ENCODE measurements at regions not wholly inside any gene's neighbourhood (a gene's known extent, or its start where the extent isn't known, plus 50 kb on each side); places are given as distances from the start of the nearest gene placed in this dataset.

DNA sequence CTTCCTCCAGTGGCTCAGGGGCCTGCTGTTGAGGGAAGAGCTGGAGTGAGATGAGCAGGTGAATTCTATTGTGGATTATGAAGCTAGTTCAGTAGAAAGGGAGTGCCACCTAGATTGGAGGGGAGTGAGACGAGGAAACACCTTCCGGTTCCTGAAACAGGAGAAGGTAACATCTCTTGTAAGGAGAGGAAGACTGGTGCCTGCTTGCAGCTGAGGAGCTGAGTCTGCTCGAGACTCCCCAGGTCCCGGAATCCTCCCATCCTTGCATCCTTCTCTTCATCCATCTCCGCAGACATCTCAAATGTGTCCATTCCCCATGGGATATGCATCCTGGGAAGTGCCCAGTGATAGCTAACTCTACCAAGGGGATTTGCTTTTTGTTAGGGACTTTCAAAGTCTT is 242.9 kb upstream of the ZFP64 start:
- Histone ChIP-seq H3K9me3 (peaks cover 4% of the 10 kb centered on the region; the same call in 1 of the 2 replicates), H3K36me3 (ENCODE audit: control insufficient read depth, insufficient read depth, low read length) (no peaks in the 10 kb centered on the region), H3K4me3 (ENCODE audit: low read depth, low read length) (no peak overlapping the region), H3K27me3 (replicated peaks; ENCODE audit: control insufficient read depth, insufficient read depth, low read length) (no peaks in the 10 kb centered on the region), H3K4me1 (no peaks in the 10 kb centered on the region)
- ChIA-PET POLR2A (no interaction called here), CTCF (interaction anchor here (1.1 kb wide), 1 partner anchor 121 kb away, joined by 4 read pairs; no protein-coding TSS in a partner anchor)
- peaks cover 4% of the 10 kb centered on the region for H3K27me3 Mint-ChIP-seq (ENCODE audit: insufficient read depth, unreplicated experiment)
- H3K36me3 Mint-ChIP-seq (ENCODE audit: insufficient read depth, unreplicated experiment), result no peaks in the 10 kb centered on the region
- no TSS peak for BruUV-seq (replicated peaks)
- DNase-seq, result no peak
- intact Hi-C loops (cut with micrococcal nuclease; ENCODE audit: unreplicated experiment), result no loop called here
- peaks cover 7% of the 10 kb centered on the region for H3K9me3 Mint-ChIP-seq (ENCODE audit: unreplicated experiment)
- no peaks in the 10 kb centered on the region for H3K4me1 Mint-ChIP-seq (ENCODE audit: low read depth, unreplicated experiment)
- H3K27ac Mint-ChIP-seq (ENCODE audit: unreplicated experiment), result no peak overlapping the region
- no peak overlapping the region for H3K4me3 Mint-ChIP-seq (ENCODE audit: unreplicated experiment)
- TF ChIP-seq, protein P1, sequence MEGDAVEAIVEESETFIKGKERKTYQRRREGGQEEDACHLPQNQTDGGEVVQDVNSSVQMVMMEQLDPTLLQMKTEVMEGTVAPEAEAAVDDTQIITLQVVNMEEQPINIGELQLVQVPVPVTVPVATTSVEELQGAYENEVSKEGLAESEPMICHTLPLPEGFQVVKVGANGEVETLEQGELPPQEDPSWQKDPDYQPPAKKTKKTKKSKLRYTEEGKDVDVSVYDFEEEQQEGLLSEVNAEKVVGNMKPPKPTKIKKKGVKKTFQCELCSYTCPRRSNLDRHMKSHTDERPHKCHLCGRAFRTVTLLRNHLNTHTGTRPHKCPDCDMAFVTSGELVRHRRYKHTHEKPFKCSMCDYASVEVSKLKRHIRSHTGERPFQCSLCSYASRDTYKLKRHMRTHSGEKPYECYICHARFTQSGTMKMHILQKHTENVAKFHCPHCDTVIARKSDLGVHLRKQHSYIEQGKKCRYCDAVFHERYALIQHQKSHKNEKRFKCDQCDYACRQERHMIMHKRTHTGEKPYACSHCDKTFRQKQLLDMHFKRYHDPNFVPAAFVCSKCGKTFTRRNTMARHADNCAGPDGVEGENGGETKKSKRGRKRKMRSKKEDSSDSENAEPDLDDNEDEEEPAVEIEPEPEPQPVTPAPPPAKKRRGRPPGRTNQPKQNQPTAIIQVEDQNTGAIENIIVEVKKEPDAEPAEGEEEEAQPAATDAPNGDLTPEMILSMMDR (IDR thresholded peaks at IDR 0.05; ENCODE audit: insufficient read depth in 1 of 2, low read depth in 1 of 2, low read length in 1 of 2, severe bottlenecking in 1 of 2, unreplicated experiment in 1 of 2), result no peak

DNA sequence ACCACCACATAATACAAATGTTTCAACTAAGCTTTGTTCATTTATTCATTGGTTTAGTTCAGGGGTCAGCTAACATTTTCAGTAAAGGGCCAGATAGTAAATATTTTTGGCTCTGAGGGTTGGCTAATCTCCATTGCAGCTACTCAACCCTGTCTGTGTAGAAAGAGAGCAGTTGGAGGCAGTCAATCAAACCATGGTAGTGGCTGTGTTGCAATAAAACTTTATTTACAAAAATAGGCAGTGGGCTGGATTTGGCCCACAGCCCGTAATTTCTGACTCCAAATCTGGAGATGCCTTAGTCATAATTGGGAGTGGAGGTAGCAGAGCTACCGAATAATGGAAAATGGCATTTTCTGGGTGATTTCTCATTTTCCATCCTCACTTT is 242.5 kb upstream of the ZFP64 start:
- POLR2A ChIA-PET, result no interaction called here
- peaks cover 11% of the 10 kb centered on the region for H3K9me3 Mint-ChIP-seq (ENCODE audit: unreplicated experiment)
- H3K27me3 Mint-ChIP-seq (ENCODE audit: insufficient read depth, unreplicated experiment), result peaks cover 3% of the 10 kb centered on the region
- no peak for DNase-seq
- TF ChIP-seq, protein P1 (IDR thresholded peaks at IDR 0.05; ENCODE audit: insufficient read depth in 1 of 2, low read depth in 1 of 2, low read length in 1 of 2, severe bottlenecking in 1 of 2, unreplicated experiment in 1 of 2), result no peak
- no peaks in the 10 kb centered on the region for H3K36me3 Mint-ChIP-seq (ENCODE audit: insufficient read depth, unreplicated experiment)
- intact Hi-C loops (cut with micrococcal nuclease; ENCODE audit: unreplicated experiment), result no loop called here
- Histone ChIP-seq H3K27me3 (replicated peaks; ENCODE audit: control insufficient read depth, insufficient read depth, low read length) (no peaks in the 10 kb centered on the region), H3K36me3 (ENCODE audit: control insufficient read depth, insufficient read depth, low read length) (no peaks in the 10 kb centered on the region), H3K4me1 (no peaks in the 10 kb centered on the region), H3K9me3 (peaks cover 4% of the 10 kb centered on the region; the same call in 1 of the 2 replicates), H3K4me3 (ENCODE audit: low read depth, low read length) (no peak overlapping the region)
- BruUV-seq (replicated peaks), result no TSS peak
- CTCF ChIA-PET, result interaction anchor here (1.1 kb wide), 1 partner anchor 121 kb away, joined by 4 read pairs; no protein-coding TSS in a partner anchor
- H3K4me3 Mint-ChIP-seq (ENCODE audit: unreplicated experiment), result no peak overlapping the region
- H3K4me1 Mint-ChIP-seq (ENCODE audit: low read depth, unreplicated experiment), result no peaks in the 10 kb centered on the region
- H3K27ac Mint-ChIP-seq (ENCODE audit: unreplicated experiment), result no peak overlapping the region

DNA sequence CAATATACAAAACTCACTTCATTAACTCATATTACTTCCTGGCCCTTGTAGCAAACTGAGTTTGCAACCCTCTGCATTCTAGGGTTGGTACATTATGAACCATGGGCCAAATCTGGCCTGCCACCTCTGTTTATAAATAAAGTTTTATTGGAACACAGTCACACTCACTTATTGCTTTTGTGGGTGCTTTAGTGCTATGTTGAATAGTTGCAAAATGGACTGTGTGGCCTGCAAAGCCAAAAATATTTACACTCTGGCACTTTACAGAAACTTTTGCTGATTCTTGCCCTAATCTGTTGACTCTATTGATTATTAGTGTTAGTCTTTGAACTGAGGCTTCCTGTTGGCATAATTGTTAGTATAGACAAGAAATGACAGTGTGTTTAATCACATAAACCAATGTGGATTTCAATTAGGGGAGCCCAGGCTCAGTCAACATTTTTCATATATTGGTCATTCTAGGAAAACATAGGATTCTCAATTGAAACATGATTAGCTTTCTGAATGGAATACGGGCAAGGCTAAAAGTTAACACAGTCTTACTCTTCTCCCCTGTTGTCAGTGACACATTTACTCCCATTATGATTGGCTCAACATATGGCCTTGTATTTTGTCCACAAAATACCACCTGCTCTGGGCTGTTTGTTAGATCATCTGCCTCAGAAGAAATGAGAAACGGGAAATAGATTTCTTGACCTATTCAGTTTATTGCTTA is 241.9 kb upstream of the ZFP64 start:
- no peaks in the 10 kb centered on the region for H3K4me1 ChIP-seq
- CTCF ChIA-PET, result interaction anchor here (1.1 kb wide), 1 partner anchor 120 kb away, joined by 4 read pairs; no protein-coding TSS in a partner anchor
- Mint-ChIP-seq H3K9me3 (ENCODE audit: unreplicated experiment) (peaks cover 14% of the 10 kb centered on the region), H3K4me3 (ENCODE audit: unreplicated experiment) (no peak overlapping the region), H3K27me3 (ENCODE audit: insufficient read depth, unreplicated experiment) (peaks cover 3% of the 10 kb centered on the region), H3K4me1 (ENCODE audit: low read depth, unreplicated experiment) (no peaks in the 10 kb centered on the region), H3K36me3 (ENCODE audit: insufficient read depth, unreplicated experiment) (no peaks in the 10 kb centered on the region), H3K27ac (ENCODE audit: unreplicated experiment) (no peak overlapping the region)
- POLR2A ChIA-PET, result no interaction called here
- no peaks in the 10 kb centered on the region for H3K27me3 ChIP-seq (replicated peaks; ENCODE audit: control insufficient read depth, insufficient read depth, low read length)
- no peaks in the 10 kb centered on the region for H3K36me3 ChIP-seq (ENCODE audit: control insufficient read depth, insufficient read depth, low read length)
- H3K4me3 ChIP-seq (ENCODE audit: low read depth, low read length), result no peak overlapping the region
- BruUV-seq (replicated peaks), result no TSS peak
- TF ChIP-seq, protein P1 (IDR thresholded peaks at IDR 0.05; ENCODE audit: insufficient read depth in 1 of 2, low read depth in 1 of 2, low read length in 1 of 2, severe bottlenecking in 1 of 2, unreplicated experiment in 1 of 2), result no peak
- no peak for DNase-seq
- peaks cover 4% of the 10 kb centered on the region; the same call in 1 of the 2 replicates for H3K9me3 ChIP-seq
- intact Hi-C loops (cut with micrococcal nuclease; ENCODE audit: unreplicated experiment), result no loop called here
